Type B pancreatic cell (in vitro differentiated cells): ENCODE measurements at regions not wholly inside any gene's neighbourhood (a gene's known extent, or its start where the extent isn't known, plus 50 kb on each side); places are given as distances from the start of the nearest gene placed in this dataset.

Source experiments
- DNase-seq: peaks from one replicate; pipeline ENCODE4 v3.0.0; 2021; ENCODE audit warnings: mixed read lengths; ENCODE audit not compliant: unreplicated experiment; ENCODE audit errors: extremely low spot score
- H3K27ac Mint-ChIP-seq: 2 replicates; pipeline ENCODE4 v1.8.0; 2021; ENCODE audit warnings: mild to moderate bottlenecking, mixed read lengths
- H3K27me3 Mint-ChIP-seq: 2 replicates; pipeline ENCODE4 v1.8.0; 2021; ENCODE audit warnings: mixed read lengths
- H3K36me3 Mint-ChIP-seq: 2 replicates; pipeline ENCODE4 v1.8.0; 2021; ENCODE audit warnings: mixed read lengths
- H3K4me1 Mint-ChIP-seq: one replicate; pipeline ENCODE4 v1.8.0; 2021; ENCODE audit warnings: mixed read lengths; ENCODE audit not compliant: unreplicated experiment
- H3K4me3 Mint-ChIP-seq: 2 replicates; pipeline ENCODE4 v1.8.0; 2021; ENCODE audit warnings: mild to moderate bottlenecking, mixed read lengths
- H3K9me3 Mint-ChIP-seq: 2 replicates; pipeline ENCODE4 v1.8.0; 2021; ENCODE audit warnings: mixed read lengths
- CTCF ChIP-seq: fragments of 200-600 bp; sonication (generic); conservative IDR thresholded peaks from 2 replicates; pipeline ENCODE4 v1.5.0; 2021; ENCODE audit warnings: antibody characterized with exemption, mild to moderate bottlenecking

DNA sequence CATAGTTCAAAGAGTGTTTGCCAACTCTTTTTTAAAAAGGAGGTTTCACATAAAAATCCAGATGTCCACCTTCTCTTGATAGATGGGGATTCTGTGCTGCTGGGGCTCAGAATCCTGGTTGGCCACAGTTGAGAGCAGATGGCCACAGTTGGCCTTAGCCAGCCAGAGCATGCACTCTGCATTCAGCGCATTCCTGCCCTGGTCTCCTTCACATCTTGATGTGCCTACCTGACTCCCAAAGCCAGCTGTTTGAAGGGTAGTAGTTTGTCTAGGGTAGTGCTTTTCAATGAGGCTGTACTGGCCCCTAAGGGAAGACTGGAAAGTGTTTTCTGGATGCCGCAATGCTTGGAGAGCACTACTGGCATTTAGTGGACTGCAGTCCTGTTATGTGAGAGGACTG lies 208.1 kb upstream of the HDAC9 start:
- H3K27ac Mint-ChIP-seq: no peak overlapping the region

GRCh38 chr7:18288322-18289037 lies 207.1 kb upstream of the HDAC9 start:
- TF ChIP-seq CTCF: no peak
- peaks cover 8% of the 10 kb centered on the region for H3K4me1 Mint-ChIP-seq
- no peaks in the 10 kb centered on the region for H3K36me3 Mint-ChIP-seq
- peaks cover 5% of the 10 kb centered on the region for H3K27me3 Mint-ChIP-seq
- no peak for DNase-seq
- no peak overlapping the region for H3K27ac Mint-ChIP-seq
- no peak overlapping the region for H3K4me3 Mint-ChIP-seq
- H3K9me3 Mint-ChIP-seq: no peaks in the 10 kb centered on the region

More for the DNA sequence above, 208.1 kb upstream of the HDAC9 start:
- TF ChIP-seq CTCF: no peak
- Mint-ChIP-seq H3K36me3 (no peaks in the 10 kb centered on the region), H3K4me3 (no peak overlapping the region), H3K27me3 (peaks cover 5% of the 10 kb centered on the region), H3K9me3 (no peaks in the 10 kb centered on the region), H3K4me1 (peaks cover 8% of the 10 kb centered on the region)
- no peak for DNase-seq

DNA sequence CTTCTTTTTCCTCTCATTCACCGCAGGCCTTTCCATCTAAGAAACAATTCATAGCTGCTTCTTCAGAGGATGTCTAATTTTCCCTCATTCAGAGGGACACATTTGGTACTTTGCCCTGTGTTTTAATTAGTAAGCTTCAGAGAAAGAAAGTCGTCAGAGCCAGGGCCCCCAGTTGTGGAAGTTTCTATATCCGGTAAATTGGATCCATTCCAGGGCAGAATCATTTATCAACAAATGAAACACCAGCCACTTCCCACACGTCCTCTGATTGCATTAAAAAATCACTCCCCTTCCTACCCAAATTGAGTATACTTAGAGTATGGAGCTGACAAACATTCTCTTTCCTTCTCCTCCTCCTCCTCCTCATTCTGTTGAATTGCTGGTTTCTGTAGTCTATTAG lies 205.8 kb upstream of the HDAC9 start:
- no peak overlapping the region for H3K27ac Mint-ChIP-seq
- peaks cover 5% of the 10 kb centered on the region for H3K27me3 Mint-ChIP-seq
- no peaks in the 10 kb centered on the region for H3K36me3 Mint-ChIP-seq
- peaks cover 8% of the 10 kb centered on the region for H3K4me1 Mint-ChIP-seq
- H3K9me3 Mint-ChIP-seq: no peaks in the 10 kb centered on the region
- H3K4me3 Mint-ChIP-seq: no peak overlapping the region
- no peak for TF ChIP-seq CTCF
- DNase-seq: no peak

GRCh38 chr7:18290223-18290622 lies 205.3 kb upstream of the HDAC9 start:
- H3K36me3 Mint-ChIP-seq: no peaks in the 10 kb centered on the region
- no peak for TF ChIP-seq CTCF
- peaks cover 8% of the 10 kb centered on the region for H3K4me1 Mint-ChIP-seq
- H3K9me3 Mint-ChIP-seq: no peaks in the 10 kb centered on the region
- H3K4me3 Mint-ChIP-seq: no peak overlapping the region
- H3K27me3 Mint-ChIP-seq: peaks cover 5% of the 10 kb centered on the region
- H3K27ac Mint-ChIP-seq: no peak overlapping the region
- DNase-seq: no peak

DNA sequence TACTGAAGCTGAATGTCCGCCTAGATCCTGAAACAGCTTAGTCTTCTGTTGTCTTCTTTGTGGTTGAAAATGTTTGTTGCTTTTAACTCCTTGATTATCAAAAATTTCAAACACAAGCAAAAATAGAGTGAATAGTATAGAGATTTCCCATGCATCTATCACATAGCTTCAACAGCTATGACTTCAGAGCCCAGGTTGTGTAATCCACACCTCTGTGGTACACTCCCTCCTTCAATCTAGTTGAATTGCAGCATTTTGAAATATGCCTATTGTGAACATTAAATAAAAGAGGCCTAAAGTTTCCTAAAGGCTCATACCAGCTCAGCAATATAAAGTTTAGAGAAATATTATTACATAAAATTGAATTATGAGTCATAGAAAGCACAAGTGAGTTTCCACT lies 204.7 kb upstream of the HDAC9 start:
- Mint-ChIP-seq H3K36me3 (no peaks in the 10 kb centered on the region), H3K4me3 (no peak overlapping the region), H3K9me3 (no peaks in the 10 kb centered on the region), H3K27ac (no peak overlapping the region), H3K27me3 (peaks cover 5% of the 10 kb centered on the region), H3K4me1 (peaks cover 8% of the 10 kb centered on the region)
- DNase-seq: no peak
- TF ChIP-seq CTCF: no peak

DNA sequence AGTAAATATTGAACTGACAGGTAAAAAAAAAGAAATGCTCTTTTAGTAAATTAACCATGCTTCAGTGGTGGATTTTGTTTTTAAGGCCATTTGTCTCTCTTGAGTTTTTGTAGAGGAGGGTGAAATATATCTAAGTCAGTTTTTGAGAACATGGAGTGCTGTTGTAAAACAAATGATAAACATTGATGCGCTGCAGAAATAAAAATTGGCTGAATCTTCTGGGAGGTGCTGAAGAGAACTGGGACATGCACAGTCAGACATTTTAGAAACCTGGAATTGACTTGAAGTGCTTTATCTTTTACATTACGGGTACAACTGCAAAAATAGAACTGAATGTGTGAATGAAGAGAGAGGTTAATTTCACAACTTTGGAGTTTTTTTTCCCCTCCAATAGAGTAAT lies 203.0 kb upstream of the HDAC9 start:
- no peaks in the 10 kb centered on the region for H3K36me3 Mint-ChIP-seq
- H3K27ac Mint-ChIP-seq: no peak overlapping the region
- H3K9me3 Mint-ChIP-seq: no peaks in the 10 kb centered on the region
- no peak overlapping the region for H3K4me3 Mint-ChIP-seq
- peaks cover 8% of the 10 kb centered on the region for H3K4me1 Mint-ChIP-seq
- no peak for DNase-seq
- TF ChIP-seq CTCF: no peak
- H3K27me3 Mint-ChIP-seq: peaks cover 5% of the 10 kb centered on the region
